Fibroblast of lung (primary cell): ENCODE measurements at regions not wholly inside any gene's neighbourhood (a gene's known extent, or its start where the extent isn't known, plus 50 kb on each side); places are given as distances from the start of the nearest gene placed in this dataset.

Source experiments
- DNase-seq, 2 donors: peaks; one replicate each; pipeline versions ENCODE4 v3.0.0 to v3.0.0-alpha.2; 2010; ENCODE audit warnings: low read depth in 2 of 2
- H2AFZ ChIP-seq: 2 replicates; pipeline ENCODE4 v1.5.1; 2012; ENCODE audit warnings: low read length, control low read depth, inconsistent platforms
- H3K27ac ChIP-seq: 2 replicates; pipeline ENCODE4 v1.5.1; 2011; ENCODE audit warnings: low read length, control low read depth; ENCODE audit not compliant: insufficient read depth
- H3K27me3 ChIP-seq: 2 replicates; pipeline ENCODE4 v1.5.1; 2011; ENCODE audit warnings: mild to moderate bottlenecking, low read length; ENCODE audit not compliant: control insufficient read depth, insufficient read depth
- H3K36me3 ChIP-seq: 2 replicates; pipeline ENCODE4 v1.5.1; 2011; ENCODE audit warnings: low read length; ENCODE audit not compliant: control insufficient read depth, insufficient read depth
- H3K4me1 ChIP-seq: 2 replicates; pipeline ENCODE4 v1.5.1; 2011; ENCODE audit warnings: low read length; ENCODE audit not compliant: control insufficient read depth, insufficient read depth; ENCODE audit errors: extremely low read depth
- H3K4me2 ChIP-seq: 2 replicates; pipeline ENCODE4 v1.5.1; 2011; ENCODE audit warnings: low read length, control low read depth; ENCODE audit not compliant: insufficient read depth; ENCODE audit errors: extremely low read depth
- H3K4me3 ChIP-seq, 4 experiments: fragments of 200-600 bp in 1 of 4; sonication (generic) in 1 of 4; replicated peaks in 1 of 4; 2 replicates each; pipeline ENCODE4 v1.5.1; 2011 to 2016; ENCODE audit warnings: low read length in 4 of 4, low read depth in 3 of 4, mild to moderate bottlenecking in 3 of 4, control low read depth in 2 of 4, inconsistent platforms in 1 of 4, mixed read lengths in 1 of 4; ENCODE audit not compliant: insufficient read depth in 1 of 4; ENCODE audit errors: control extremely low read depth in 1 of 4
- H3K79me2 ChIP-seq: 2 replicates; pipeline ENCODE4 v1.5.1; 2012; ENCODE audit warnings: mild to moderate bottlenecking, low read length, inconsistent platforms; ENCODE audit not compliant: control insufficient read depth, insufficient read depth
- H3K9ac ChIP-seq: 2 replicates; pipeline ENCODE4 v1.5.1; 2011; ENCODE audit warnings: mild to moderate bottlenecking, low read length, control low read depth; ENCODE audit not compliant: insufficient read depth
- H3K9me3 ChIP-seq: 2 replicates; pipeline ENCODE4 v1.5.1; 2012; ENCODE audit warnings: low read depth, low read length; ENCODE audit not compliant: control insufficient read depth, insufficient read depth
- H4K20me1 ChIP-seq: 2 replicates; pipeline ENCODE4 v1.5.1; 2011; ENCODE audit warnings: low read length; ENCODE audit not compliant: control insufficient read depth, insufficient read depth; ENCODE audit errors: extremely low read depth
- CTCF ChIP-seq, 2 donors: IDR thresholded peaks in 1 of 2; conservative IDR thresholded peaks in 1 of 2; 1 replicate in 1 of 2; 2 replicates in 1 of 2; pipeline ENCODE4 v1.5.1; 2011 to 2012; ENCODE audit warnings: low read length in 2 of 2, control low read depth in 1 of 2, inconsistent platforms in 1 of 2, low read depth in 1 of 2, mild to moderate bottlenecking in 1 of 2
- EZH2 ChIP-seq: IDR thresholded peaks from 2 replicates; pipeline ENCODE4 v1.5.1; 2012; ENCODE audit warnings: low read length, control low read depth, mild to moderate bottlenecking; ENCODE audit errors: missing control alignments

GRCh38 chr3:80998022-80998421, 763.4 kb downstream of the GBE1 start:
- H3K4me1 ChIP-seq: no peaks in the 10 kb centered on the region
- no peaks in the 10 kb centered on the region for H3K9me3 ChIP-seq
- H3K27ac ChIP-seq: no peak overlapping the region
- H3K4me2 ChIP-seq: no peak overlapping the region
- no peaks in the 10 kb centered on the region for H3K27me3 ChIP-seq
- H3K9ac ChIP-seq: no peak overlapping the region
- no peak overlapping the region for H2AFZ ChIP-seq
- no peak overlapping the region for H3K4me3 ChIP-seq
- H3K36me3 ChIP-seq: no peaks in the 10 kb centered on the region
- DNase-seq: no peak
- no peaks in the 10 kb centered on the region for H4K20me1 ChIP-seq
- TF ChIP-seq EZH2 (no peak), CTCF (conservative IDR thresholded peaks at IDR 0.05 in 1 of 2, IDR thresholded peaks at IDR 0.05 in 1 of 2; ENCODE audit: low read depth in 1 of 2, low read length in 2 of 2) (no peak)
- H3K79me2 ChIP-seq: no peaks in the 10 kb centered on the region

GRCh38 chr3:80997622-80998021, 763.8 kb downstream of the GBE1 start:
- H3K27me3 ChIP-seq: no peaks in the 10 kb centered on the region
- TF ChIP-seq CTCF (conservative IDR thresholded peaks at IDR 0.05 in 1 of 2, IDR thresholded peaks at IDR 0.05 in 1 of 2; ENCODE audit: low read depth in 1 of 2, low read length in 2 of 2) (no peak), EZH2 (no peak)
- no peak for DNase-seq
- no peak overlapping the region for H3K9ac ChIP-seq
- no peak overlapping the region for H2AFZ ChIP-seq
- H3K4me3 ChIP-seq: no peak overlapping the region
- H3K27ac ChIP-seq: no peak overlapping the region
- H3K36me3 ChIP-seq: no peaks in the 10 kb centered on the region
- H3K4me2 ChIP-seq: no peak overlapping the region
- no peaks in the 10 kb centered on the region for H3K4me1 ChIP-seq
- no peaks in the 10 kb centered on the region for H3K79me2 ChIP-seq
- H4K20me1 ChIP-seq: no peaks in the 10 kb centered on the region
- H3K9me3 ChIP-seq: no peaks in the 10 kb centered on the region

- Histone ChIP-seq H3K4me1 (no peaks in the 10 kb centered on the region), H3K9me3 (no peaks in the 10 kb centered on the region), H3K79me2 (no peaks in the 10 kb centered on the region), H3K27ac (no peak overlapping the region), H4K20me1 (no peaks in the 10 kb centered on the region), H3K9ac (no peak overlapping the region), H3K4me2 (no peak overlapping the region), H3K27me3 (no peaks in the 10 kb centered on the region), H2AFZ (no peak overlapping the region), H3K4me3 (no peak overlapping the region), H3K36me3 (no peaks in the 10 kb centered on the region)
- TF ChIP-seq EZH2 (no peak), CTCF (conservative IDR thresholded peaks at IDR 0.05 in 1 of 2, IDR thresholded peaks at IDR 0.05 in 1 of 2; ENCODE audit: low read depth in 1 of 2, low read length in 2 of 2) (no peak)
- no peak for DNase-seq
Measured at GRCh38 chr3:80994767-80995166, 766.7 kb downstream of the GBE1 start.
